ENCODE measurements at regions not wholly inside any gene's neighbourhood (a gene's known extent, or its start where the extent isn't known, plus 50 kb on each side); places are given as distances from the start of the nearest gene placed in this dataset.

DNA sequence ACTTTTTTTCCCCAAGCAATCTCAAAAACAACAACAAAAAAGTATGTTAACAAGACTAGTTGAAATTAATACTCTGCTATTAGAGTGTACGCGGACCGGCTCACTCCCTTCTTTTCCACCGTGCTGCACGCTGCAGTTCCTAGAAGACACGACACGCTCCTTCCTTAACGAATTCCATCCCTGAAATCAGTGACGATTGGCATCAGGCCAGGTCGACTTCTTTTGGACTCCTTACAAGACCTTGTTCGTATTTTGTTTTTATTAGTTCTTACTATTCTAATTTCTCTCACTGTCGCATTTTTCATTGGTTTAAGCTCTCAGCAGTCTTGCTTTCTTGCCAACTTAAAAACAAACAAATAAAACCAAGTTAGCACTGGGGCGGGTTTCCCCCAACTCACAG is 175.8 kb upstream of the PITX2 start:
- DNase-seq (ENCODE audit: low spot score in 2 of 2): no peak
- Histone ChIP-seq H3K27ac (no peak overlapping the region), H3K9me3 (no peaks in the 10 kb centered on the region), H3K36me3 (no peaks in the 10 kb centered on the region), H3K4me3 (no peak overlapping the region), H3K4me1 (no peaks in the 10 kb centered on the region), H3K27me3 (no peaks in the 10 kb centered on the region)
- intact Hi-C loops (cut with DNase I): no loop called here
- TF ChIP-seq, protein P1, sequence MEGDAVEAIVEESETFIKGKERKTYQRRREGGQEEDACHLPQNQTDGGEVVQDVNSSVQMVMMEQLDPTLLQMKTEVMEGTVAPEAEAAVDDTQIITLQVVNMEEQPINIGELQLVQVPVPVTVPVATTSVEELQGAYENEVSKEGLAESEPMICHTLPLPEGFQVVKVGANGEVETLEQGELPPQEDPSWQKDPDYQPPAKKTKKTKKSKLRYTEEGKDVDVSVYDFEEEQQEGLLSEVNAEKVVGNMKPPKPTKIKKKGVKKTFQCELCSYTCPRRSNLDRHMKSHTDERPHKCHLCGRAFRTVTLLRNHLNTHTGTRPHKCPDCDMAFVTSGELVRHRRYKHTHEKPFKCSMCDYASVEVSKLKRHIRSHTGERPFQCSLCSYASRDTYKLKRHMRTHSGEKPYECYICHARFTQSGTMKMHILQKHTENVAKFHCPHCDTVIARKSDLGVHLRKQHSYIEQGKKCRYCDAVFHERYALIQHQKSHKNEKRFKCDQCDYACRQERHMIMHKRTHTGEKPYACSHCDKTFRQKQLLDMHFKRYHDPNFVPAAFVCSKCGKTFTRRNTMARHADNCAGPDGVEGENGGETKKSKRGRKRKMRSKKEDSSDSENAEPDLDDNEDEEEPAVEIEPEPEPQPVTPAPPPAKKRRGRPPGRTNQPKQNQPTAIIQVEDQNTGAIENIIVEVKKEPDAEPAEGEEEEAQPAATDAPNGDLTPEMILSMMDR (IDR thresholded peaks at IDR 0.05): no peak

DNA sequence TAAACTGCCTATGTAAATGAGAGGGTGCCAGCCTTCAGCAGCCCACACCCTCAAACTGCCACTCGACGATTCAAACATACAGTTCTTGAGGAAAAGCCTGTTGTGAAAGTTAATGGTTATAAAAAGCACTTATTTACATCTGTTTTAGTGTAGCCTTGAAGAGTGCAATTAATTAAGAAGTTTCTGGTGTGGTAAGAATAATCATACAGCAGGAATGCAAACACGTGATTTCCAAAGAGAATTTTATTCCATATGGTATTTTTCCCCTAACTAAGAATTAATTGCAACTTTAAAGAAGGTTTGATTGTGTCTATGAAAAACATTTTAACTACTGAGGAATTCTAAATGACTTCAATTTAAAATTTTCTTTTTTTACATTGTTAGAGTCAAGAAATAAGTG is 176.3 kb upstream of the PITX2 start:
- Histone ChIP-seq H3K27ac (no peak overlapping the region), H3K4me3 (no peak overlapping the region), H3K36me3 (no peaks in the 10 kb centered on the region), H3K27me3 (no peaks in the 10 kb centered on the region), H3K4me1 (no peaks in the 10 kb centered on the region), H3K9me3 (no peaks in the 10 kb centered on the region)
- intact Hi-C loops (cut with DNase I): no loop called here
- TF ChIP-seq, protein P1 (IDR thresholded peaks at IDR 0.05): no peak
- no peak for DNase-seq (ENCODE audit: low spot score in 2 of 2)

DNA sequence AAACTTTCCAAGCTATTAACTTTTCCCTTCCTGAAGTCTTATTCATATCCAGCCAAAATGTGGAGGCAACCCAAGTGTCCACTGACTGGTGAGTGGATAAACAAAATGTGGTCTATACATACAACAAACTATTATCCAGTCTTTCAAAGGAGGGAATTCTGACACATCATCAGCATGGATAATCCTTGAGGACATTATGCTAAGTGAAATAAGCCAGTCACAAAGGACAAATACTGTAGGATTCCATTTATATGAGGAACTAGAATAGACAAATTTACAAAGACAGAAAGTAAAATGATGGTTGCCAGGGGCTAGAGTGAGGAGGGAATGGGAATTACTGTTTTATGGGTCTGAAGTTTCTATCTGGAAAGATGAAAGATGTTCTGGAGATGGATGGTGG is 178.7 kb upstream of the PITX2 start:
- Histone ChIP-seq H3K4me1 (no peaks in the 10 kb centered on the region), H3K27ac (no peak overlapping the region), H3K36me3 (no peaks in the 10 kb centered on the region), H3K9me3 (no peaks in the 10 kb centered on the region), H3K4me3 (no peak overlapping the region), H3K27me3 (no peaks in the 10 kb centered on the region)
- intact Hi-C loops (cut with DNase I): no loop called here
- TF ChIP-seq, protein P1 (IDR thresholded peaks at IDR 0.05): no peak
- no peak for DNase-seq (ENCODE audit: low spot score in 2 of 2)

DNA sequence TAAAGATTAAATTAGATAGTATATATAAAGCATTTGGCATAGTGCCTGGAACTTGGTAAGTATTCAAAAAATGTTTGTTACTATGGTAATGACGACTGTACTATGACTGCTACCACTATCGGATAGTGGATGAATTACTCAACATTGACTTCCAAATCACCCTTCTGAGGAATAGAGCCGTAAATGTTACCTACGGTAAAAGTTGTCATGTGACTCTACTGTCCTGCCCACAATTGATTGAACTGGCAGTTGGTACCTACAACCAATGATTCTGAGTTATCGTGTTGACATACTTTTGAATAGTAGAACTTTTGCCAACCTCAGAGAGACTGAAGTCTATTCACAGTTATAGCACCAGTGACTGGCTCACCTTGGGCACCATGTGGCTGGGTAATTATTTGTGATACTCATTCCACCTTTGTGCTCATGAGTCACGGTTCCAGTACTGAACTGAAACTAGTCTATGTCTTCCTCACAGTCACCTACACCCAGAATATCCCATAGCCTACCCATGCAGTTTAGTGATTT is 185.5 kb upstream of the PITX2 start:
- TF ChIP-seq, protein P1 (IDR thresholded peaks at IDR 0.05): no peak
- Histone ChIP-seq H3K27me3 (no peaks in the 10 kb centered on the region), H3K36me3 (no peaks in the 10 kb centered on the region), H3K4me3 (no peak overlapping the region), H3K27ac (no peak overlapping the region), H3K4me1 (no peaks in the 10 kb centered on the region), H3K9me3 (no peaks in the 10 kb centered on the region)
- DNase-seq (ENCODE audit: low spot score in 2 of 2): no peak
- intact Hi-C loops (cut with DNase I): no loop called here

DNA sequence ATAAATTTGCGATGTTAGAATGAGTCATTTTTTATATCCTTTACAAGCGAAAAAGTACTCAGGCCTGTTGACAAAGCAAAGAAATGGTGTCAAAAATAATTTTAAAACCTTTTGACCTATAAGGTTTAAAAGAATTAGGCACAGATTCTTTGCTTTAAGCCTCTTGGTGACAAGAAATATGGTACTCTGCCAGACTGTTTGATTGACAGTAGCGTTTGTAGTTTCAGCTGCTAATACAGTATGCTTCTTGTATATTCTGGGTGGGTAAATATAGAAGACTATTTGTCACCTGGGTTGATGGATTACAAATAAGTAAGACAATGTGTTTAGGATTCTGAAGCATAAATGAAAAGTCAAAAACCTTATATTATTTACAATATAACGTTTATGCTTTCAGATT is 193.1 kb upstream of the PITX2 start:
- no peaks in the 10 kb centered on the region for H3K9me3 ChIP-seq
- intact Hi-C loops (cut with DNase I): no loop called here
- no peaks in the 10 kb centered on the region for H3K27me3 ChIP-seq
- H3K4me1 ChIP-seq: no peaks in the 10 kb centered on the region
- TF ChIP-seq, protein P1 (IDR thresholded peaks at IDR 0.05): no peak
- no peak for DNase-seq (ENCODE audit: low spot score in 2 of 2)
- H3K27ac ChIP-seq: no peak overlapping the region
- no peak overlapping the region for H3K4me3 ChIP-seq
- no peaks in the 10 kb centered on the region for H3K36me3 ChIP-seq

DNA sequence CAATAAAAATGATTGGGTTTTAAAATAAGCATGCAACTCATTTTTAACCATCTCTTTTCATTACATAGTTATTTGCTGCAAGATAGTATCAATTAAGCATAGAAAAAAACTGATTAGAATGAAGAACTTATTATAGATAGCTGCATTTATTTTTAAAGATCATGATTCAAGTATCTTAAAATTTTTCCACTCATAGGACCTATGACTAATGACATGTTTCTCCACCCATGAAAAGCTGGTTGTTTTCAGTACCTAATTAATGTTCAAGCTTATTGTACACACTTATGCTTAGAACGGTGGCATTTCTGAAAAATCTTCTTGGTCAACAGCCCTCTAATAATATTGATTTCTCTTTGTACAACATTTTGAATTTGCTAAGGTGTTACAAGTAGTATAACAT is 193.5 kb upstream of the PITX2 start:
- Histone ChIP-seq H3K27ac (no peak overlapping the region), H3K36me3 (no peaks in the 10 kb centered on the region), H3K4me1 (no peaks in the 10 kb centered on the region), H3K9me3 (no peaks in the 10 kb centered on the region), H3K27me3 (no peaks in the 10 kb centered on the region), H3K4me3 (no peak overlapping the region)
- TF ChIP-seq, protein P1 (IDR thresholded peaks at IDR 0.05): no peak
- intact Hi-C loops (cut with DNase I): no loop called here
- no peak for DNase-seq (ENCODE audit: low spot score in 2 of 2)
